GM12878 (cell line): ENCODE measurements at regions not wholly inside any gene's neighbourhood (a gene's known extent, or its start where the extent isn't known, plus 50 kb on each side); places are given as distances from the start of the nearest gene placed in this dataset.

Experiments used
- ATAC-seq: fragments of 200-7000 bp; cut with Tn5 transposase; 3 replicates; pipeline ENCODE4 v1.9.1; 2020; ENCODE audit warnings: mild to moderate bottlenecking, moderate library complexity
- BruUV-seq: library from RNA; stranded (reverse); fragments of 400-500 nt; replicated peaks from 2 replicates; lab custom pipeline; 2021; lab: Mats Ljungman, UMichigan
- CTCF ChIA-PET: fragments of 300-600 bp; sonication (Branson Sonifier 250); formaldehyde crosslinking; extraction: SDS; loops from one replicate; lab custom pipeline; 2021; ENCODE audit warnings: inconsistent platforms; lab: Yijun Ruan, JAX
- POLR2A ChIA-PET: fragments of 350-600 bp; formaldehyde crosslinking; extraction: SDS; loops from one replicate; lab custom pipeline; 2021; ENCODE audit warnings: inconsistent platforms; lab: Charles Lee
- RAD21 ChIA-PET: fragments of 300-600 bp; sonication (Branson Sonifier 250); formaldehyde crosslinking; loops from one replicate; lab custom pipeline; 2023; ENCODE audit warnings: antibody characterized with exemption; ENCODE audit not compliant: unreplicated experiment; lab: Charles Lee
- SMC1A ChIA-PET: fragments of 300-600 bp; sonication (Branson Sonifier 250); formaldehyde crosslinking; loops from one replicate; lab custom pipeline; 2023; ENCODE audit not compliant: unreplicated experiment, uncharacterized antibody; lab: Charles Lee
- DNase-seq: peaks from one replicate; pipeline ENCODE4 v3.0.0-alpha.2; 2011; ENCODE audit warnings: low read depth, low spot score
- FAIRE-seq: peaks from 3 replicates; lab custom pipeline; 2011; peaks lifted over from hg19 to GRCh38; lab: Jason Lieb, UNC
- H2AFZ ChIP-seq: 2 replicates; pipeline ENCODE4 v1.6.0; 2011; ENCODE audit warnings: low read depth, low read length, control low read depth; ENCODE audit not compliant: control insufficient read depth
- H3K27ac ChIP-seq: 2 replicates; pipeline ENCODE4 v1.5.1; 2011; ENCODE audit warnings: control low read depth; ENCODE audit not compliant: control insufficient read depth, insufficient read depth
- H3K27me3 ChIP-seq, 2 experiments: replicated peaks in 1 of 2; 2 replicates each; pipeline versions ENCODE4 v1.6.0 to v1.6.1; 2011; ENCODE audit warnings: low read length in 1 of 2; ENCODE audit not compliant: control insufficient read depth in 2 of 2, insufficient read depth in 2 of 2
- H3K36me3 ChIP-seq, 2 experiments: 2 replicates each; pipeline ENCODE4 v1.5.1; 2011; ENCODE audit warnings: low read length in 1 of 2; ENCODE audit not compliant: control insufficient read depth in 2 of 2, insufficient read depth in 2 of 2
- H3K4me1 ChIP-seq: 2 replicates; pipeline ENCODE4 v1.6.1; 2011; ENCODE audit warnings: mild to moderate bottlenecking, low read length, moderate library complexity, mixed read lengths; ENCODE audit not compliant: control insufficient read depth, insufficient read depth
- H3K4me2 ChIP-seq: 2 replicates; pipeline ENCODE4 v1.6.0; 2011; ENCODE audit warnings: control low read depth; ENCODE audit not compliant: control insufficient read depth, insufficient read depth
- H3K4me3 ChIP-seq: fragments of 200-600 bp; sonication (generic); 2 replicates; pipeline ENCODE4 v1.5.1; 2016
- H3K79me2 ChIP-seq: 2 replicates; pipeline ENCODE4 v1.6.0; 2011; ENCODE audit warnings: low read length; ENCODE audit not compliant: control insufficient read depth, insufficient read depth
- H3K9ac ChIP-seq: 2 replicates; pipeline ENCODE4 v1.8.0; 2011; ENCODE audit warnings: low read length, control low read depth, mixed read lengths; ENCODE audit not compliant: control insufficient read depth, insufficient read depth
- H3K9me3 ChIP-seq: replicated peaks from 3 replicates; pipeline ENCODE4 v1.5.1; 2011; ENCODE audit warnings: mild to moderate bottlenecking, low read length; ENCODE audit not compliant: control insufficient read depth, insufficient read depth
- H4K20me1 ChIP-seq: 2 replicates; pipeline ENCODE4 v1.6.0; 2011; ENCODE audit not compliant: control insufficient read depth, insufficient read depth
- ATF7 ChIP-seq: fragments of 450-650 bp; IDR thresholded peaks from 2 replicates; pipeline ENCODE4 v1.6.1; 2016; ENCODE audit warnings: low read depth, mild to moderate bottlenecking
- CBFB ChIP-seq: IDR thresholded peaks from 2 replicates; pipeline ENCODE4 v1.6.1; 2016; ENCODE audit warnings: antibody characterized with exemption, low read depth
- CREM ChIP-seq: IDR thresholded peaks from 2 replicates; pipeline ENCODE4 v1.6.1; 2014; ENCODE audit warnings: antibody characterized with exemption, low read depth
- GATAD2B ChIP-seq: fragments of 450-650 bp; conservative IDR thresholded peaks from 2 replicates; pipeline ENCODE4 v1.6.1; 2017; ENCODE audit warnings: low read depth, mild to moderate bottlenecking, moderate library complexity
- HCFC1 ChIP-seq: fragments of 150-350 bp; IDR thresholded peaks from 2 replicates; pipeline ENCODE4 v1.6.1; 2014; ENCODE audit warnings: low read length
- MTA2 ChIP-seq: fragments of 450-650 bp; IDR thresholded peaks from 2 replicates; pipeline ENCODE4 v1.6.1; 2016; ENCODE audit warnings: low read depth, mild to moderate bottlenecking, moderate library complexity
- MXI1 ChIP-seq: fragments of 150-350 bp; IDR thresholded peaks from 2 replicates; pipeline ENCODE4 v1.6.1; 2011; ENCODE audit warnings: low read depth, mild to moderate bottlenecking, inconsistent platforms, low read length, improper control_type of control experiment
- NBN ChIP-seq: fragments of 450-650 bp; IDR thresholded peaks from 2 replicates; pipeline ENCODE4 v1.6.1; 2016
- NFIC ChIP-seq: IDR thresholded peaks from 2 replicates; pipeline ENCODE4 v1.6.1; 2012; ENCODE audit warnings: low read depth, mild to moderate bottlenecking, inconsistent platforms, low read length, moderate library complexity
- NFXL1 ChIP-seq: fragments of 450-650 bp; IDR thresholded peaks from 2 replicates; pipeline ENCODE4 v1.6.1; 2017; ENCODE audit warnings: antibody characterized with exemption, mild to moderate bottlenecking, borderline replicate concordance
- NFYB ChIP-seq: IDR thresholded peaks from 2 replicates; pipeline ENCODE4 v1.6.1; 2011; ENCODE audit warnings: low read depth, mild to moderate bottlenecking, low read length, improper control_type of control experiment, moderate library complexity; ENCODE audit not compliant: insufficient read depth
- RUNX3 ChIP-seq: IDR thresholded peaks from 2 replicates; pipeline ENCODE4 v1.6.1; 2012; ENCODE audit warnings: low read length, inconsistent platforms
- SMAD1 ChIP-seq: fragments of 450-650 bp; IDR thresholded peaks from 2 replicates; pipeline ENCODE4 v1.6.1; 2018; ENCODE audit warnings: mild to moderate bottlenecking, low read depth; ENCODE audit not compliant: partially characterized antibody
- SMC3 ChIP-seq: IDR thresholded peaks from 2 replicates; pipeline ENCODE4 v1.6.1; 2011; ENCODE audit warnings: low read length, improper control_type of control experiment, borderline replicate concordance
- SPI1 ChIP-seq: IDR thresholded peaks from 2 replicates; pipeline ENCODE4 v1.6.1; 2011; ENCODE audit warnings: low read depth, mild to moderate bottlenecking, low read length, moderate library complexity, borderline replicate concordance; ENCODE audit not compliant: insufficient read depth
- WGBS: methylation state at CpG from one replicate; pipeline ENCODE4 v1.1.6; 2016; ENCODE audit warnings: low lambda C conversion rate; ENCODE audit not compliant: insufficient replicate concordance, insufficient coverage; ENCODE audit errors: missing lambda C conversion rate; 5-methylcytosine and 5-hydroxymethylcytosine counted together
- in situ Hi-C: fragments of 300-500 bp; cut with MboI; formaldehyde crosslinking; loops from 9 replicates; pipeline ENCODE4 v1.14.3; 2018; ENCODE audit warnings: mixed read lengths
- intact Hi-C: fragments of 100-400 bp; cut with micrococcal nuclease; formaldehyde crosslinking; loops from one replicate; pipeline ENCODE4 v1.14.2; 2022; ENCODE audit not compliant: unreplicated experiment
- TF ChIP-seq, protein P1 (sequence below): fragments of 450-650 bp; formaldehyde crosslinking; IDR thresholded peaks from 2 replicates; pipeline ENCODE4 v1.4.0; 2022; ENCODE audit warnings: mild to moderate bottlenecking, moderate library complexity
- TF ChIP-seq, protein P2 (sequence below): IDR thresholded peaks from 2 replicates; pipeline ENCODE4 v1.6.1; 2012; ENCODE audit warnings: low read depth, low read length, improper control_type of control experiment

DNA sequence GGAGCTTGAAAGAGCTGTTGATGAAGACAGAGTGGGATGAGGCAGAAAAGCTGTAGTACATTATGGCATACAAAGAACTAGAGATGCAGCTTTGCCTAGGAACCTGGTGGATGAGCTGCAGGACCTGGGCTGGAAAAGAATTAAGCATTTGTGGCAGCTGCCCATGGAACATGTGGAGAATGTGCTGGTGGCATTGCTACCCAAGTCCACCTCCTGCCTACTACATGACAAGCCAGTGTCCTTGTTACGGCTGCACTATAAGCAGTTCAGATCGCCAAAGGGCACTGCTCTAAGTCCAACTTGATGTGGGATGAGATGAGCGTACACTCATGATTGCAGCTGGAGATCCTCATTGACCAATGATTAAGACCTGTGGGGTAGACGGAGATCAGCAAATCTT lies 81.1 kb upstream of the ADPGK start (continued):
- TF ChIP-seq, protein P1, sequence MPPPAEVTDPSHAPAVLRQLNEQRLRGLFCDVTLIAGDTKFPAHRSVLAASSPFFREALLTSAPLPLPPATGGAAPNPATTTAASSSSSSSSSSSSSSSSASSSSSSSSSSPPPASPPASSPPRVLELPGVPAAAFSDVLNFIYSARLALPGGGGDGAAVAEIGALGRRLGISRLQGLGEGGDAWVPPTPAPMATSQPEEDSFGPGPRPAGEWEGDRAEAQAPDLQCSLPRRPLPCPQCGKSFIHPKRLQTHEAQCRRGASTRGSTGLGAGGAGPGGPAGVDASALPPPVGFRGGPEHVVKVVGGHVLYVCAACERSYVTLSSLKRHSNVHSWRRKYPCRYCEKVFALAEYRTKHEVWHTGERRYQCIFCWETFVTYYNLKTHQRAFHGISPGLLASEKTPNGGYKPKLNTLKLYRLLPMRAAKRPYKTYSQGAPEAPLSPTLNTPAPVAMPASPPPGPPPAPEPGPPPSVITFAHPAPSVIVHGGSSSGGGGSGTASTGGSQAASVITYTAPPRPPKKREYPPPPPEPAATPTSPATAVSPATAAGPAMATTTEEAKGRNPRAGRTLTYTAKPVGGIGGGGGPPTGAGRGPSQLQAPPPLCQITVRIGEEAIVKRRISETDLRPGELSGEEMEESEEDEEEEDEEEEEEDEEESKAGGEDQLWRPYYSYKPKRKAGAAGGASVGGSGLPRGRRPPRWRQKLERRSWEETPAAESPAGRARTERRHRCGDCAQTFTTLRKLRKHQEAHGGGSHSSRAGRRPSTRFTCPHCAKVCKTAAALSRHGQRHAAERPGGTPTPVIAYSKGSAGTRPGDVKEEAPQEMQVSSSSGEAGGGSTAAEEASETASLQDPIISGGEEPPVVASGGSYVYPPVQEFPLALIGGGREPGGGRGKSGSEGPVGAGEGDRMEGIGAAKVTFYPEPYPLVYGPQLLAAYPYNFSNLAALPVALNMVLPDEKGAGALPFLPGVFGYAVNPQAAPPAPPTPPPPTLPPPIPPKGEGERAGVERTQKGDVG = no peak
- TF ChIP-seq CREM = no peak
- no peak for TF ChIP-seq NBN
- no peak for TF ChIP-seq GATAD2B

DNA sequence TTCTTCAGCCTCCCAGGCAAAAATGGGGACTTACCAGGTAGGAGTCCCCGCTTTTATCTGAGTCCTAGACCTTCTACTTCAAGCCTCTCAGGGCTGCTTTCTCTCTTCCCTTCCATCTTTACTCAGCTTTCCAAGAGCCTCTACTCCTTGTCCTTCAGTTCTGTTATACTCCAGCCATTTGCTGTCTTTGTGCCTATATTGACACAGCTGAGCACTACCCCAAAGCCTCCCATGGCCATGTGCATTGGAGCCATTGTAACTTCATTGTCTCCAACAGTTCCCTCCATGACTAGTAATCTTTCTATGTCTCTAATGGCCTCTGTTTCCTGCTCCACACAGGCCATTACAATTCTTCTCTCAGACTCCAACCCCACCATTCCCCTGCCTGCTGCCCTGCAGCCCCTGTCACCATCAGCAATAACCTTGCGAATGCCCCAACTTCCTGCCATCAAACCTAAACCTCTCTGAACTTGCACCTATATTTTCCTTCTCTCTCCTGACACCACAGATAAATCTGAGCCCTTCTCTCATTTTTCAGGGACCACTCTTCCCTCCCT lies 77.9 kb upstream of the ADPGK start:
- Histone ChIP-seq H3K9me3 (no peaks in the 10 kb centered on the region), H3K36me3 (no peaks in the 10 kb centered on the region), H3K4me1 (no peaks in the 10 kb centered on the region), H3K9ac (no peak overlapping the region), H3K27ac (no peak overlapping the region), H3K4me2 (no peak overlapping the region), H3K27me3 (no peaks in the 10 kb centered on the region; a peak in 2 of 4 replicates), H3K79me2 (no peaks in the 10 kb centered on the region), H4K20me1 (no peaks in the 10 kb centered on the region), H3K4me3 (no peak overlapping the region), H2AFZ (no peak overlapping the region)
- intact Hi-C loops = no loop called here
- ChIA-PET RAD21 (no interaction called here), CTCF (no interaction called here), SMC1A (no interaction called here), POLR2A (no interaction called here)
- 0% methylated on average over 2 of the region's 2 CpGs for WGBS
- BruUV-seq = no TSS peak
- in situ Hi-C loops = no loop called here
- FAIRE-seq (no peak), DNase-seq (no peak), ATAC-seq (no peak)
- TF ChIP-seq NFIC (no peak), NFXL1 (no peak), GATAD2B (no peak), RUNX3 (no peak), ATF7 (no peak), MXI1 (no peak), MTA2 (no peak), CBFB (no peak), NBN (no peak), SMAD1 (no peak), NFYB (no peak), HCFC1 (no peak), SPI1 (no peak), SMC3 (no peak)
- TF ChIP-seq, protein P1 = no peak
- TF ChIP-seq, protein P2, sequence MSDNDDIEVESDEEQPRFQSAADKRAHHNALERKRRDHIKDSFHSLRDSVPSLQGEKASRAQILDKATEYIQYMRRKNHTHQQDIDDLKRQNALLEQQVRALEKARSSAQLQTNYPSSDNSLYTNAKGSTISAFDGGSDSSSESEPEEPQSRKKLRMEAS = no peak
